Endothelial cell of umbilical vein (primary cell): ENCODE measurements at regions not wholly inside any gene's neighbourhood (a gene's known extent, or its start where the extent isn't known, plus 50 kb on each side); places are given as distances from the start of the nearest gene placed in this dataset.

ENCODE experiments used
- BruUV-seq: library from RNA; stranded (reverse); fragments of 400-500 nt; replicated peaks from 2 replicates; lab custom pipeline; 2021; lab: Mats Ljungman, UMichigan
- CTCF ChIA-PET: fragments of 300-600, 350-600 bp; sonication (Branson Sonifier 250); formaldehyde crosslinking; loops from one replicate; lab custom pipeline; 2021; ENCODE audit warnings: antibody characterized with exemption, inconsistent platforms; lab: Charles Lee
- POLR2A ChIA-PET: fragments of 300-600, 350-600 bp; sonication (Branson Sonifier 250); formaldehyde crosslinking; loops from one replicate; lab custom pipeline; 2021; ENCODE audit warnings: antibody characterized with exemption, inconsistent platforms; lab: Charles Lee
- DNase-seq: peaks from one replicate; pipeline ENCODE4 v3.0.0-alpha.2; 2011; ENCODE audit warnings: low read depth, low spot score
- FAIRE-seq: peaks from 2 replicates; lab custom pipeline; 2011; peaks lifted over from hg19 to GRCh38; lab: Jason Lieb, UNC
- H2AFZ ChIP-seq: 2 replicates; pipeline ENCODE4 v1.6.0; 2012; ENCODE audit warnings: low read depth, low read length, control low read depth, inconsistent platforms
- H3K27ac ChIP-seq: 2 replicates; pipeline ENCODE4 v1.5.1; 2011; ENCODE audit warnings: low read depth, mild to moderate bottlenecking, control low read depth, low read length, moderate library complexity; ENCODE audit not compliant: insufficient read depth
- H3K27me3 ChIP-seq, 2 experiments: 2 replicates each; pipeline versions ENCODE4 v1.6.0 to v1.6.1; 2011; ENCODE audit warnings: low read length in 2 of 2, mixed read lengths in 1 of 2; ENCODE audit not compliant: control insufficient read depth in 2 of 2, insufficient read depth in 2 of 2
- H3K36me3 ChIP-seq, 2 experiments: 2 replicates in 1 of 2; 3 replicates in 1 of 2; pipeline ENCODE4 v1.5.1; 2011; ENCODE audit warnings: low read length in 2 of 2, mild to moderate bottlenecking in 1 of 2, moderate library complexity in 1 of 2; ENCODE audit not compliant: control insufficient read depth in 2 of 2, insufficient read depth in 2 of 2; ENCODE audit errors: extremely low read depth in 1 of 2
- H3K4me1 ChIP-seq: 3 replicates; pipeline ENCODE4 v1.5.1; 2011; ENCODE audit warnings: mild to moderate bottlenecking, low read length; ENCODE audit not compliant: control insufficient read depth, insufficient read depth; ENCODE audit errors: extremely low read depth
- H3K4me2 ChIP-seq: 2 replicates; pipeline ENCODE4 v1.6.1; 2011; ENCODE audit warnings: low read length, control low read depth, mixed read lengths; ENCODE audit not compliant: insufficient read depth
- H3K4me3 ChIP-seq, 3 experiments: fragments of 200-600 bp in 1 of 3; sonication (generic), shearing (Covaris generic) in 1 of 3; replicated peaks in 1 of 3; 2 replicates each; pipeline ENCODE4 v1.5.1; 2011 to 2016; ENCODE audit warnings: control low read depth in 3 of 3, low read length in 3 of 3, mild to moderate bottlenecking in 2 of 3, inconsistent platforms in 1 of 3, low read depth in 1 of 3, moderate library complexity in 1 of 3; ENCODE audit not compliant: insufficient read depth in 1 of 3
- H3K79me2 ChIP-seq: 2 replicates; pipeline ENCODE4 v1.6.0; 2012; ENCODE audit warnings: low read length, inconsistent platforms; ENCODE audit not compliant: control insufficient read depth, insufficient read depth
- H3K9ac ChIP-seq: replicated peaks from 2 replicates; pipeline ENCODE3; 2011; ENCODE audit warnings: low read length, control low read depth; ENCODE audit not compliant: insufficient read depth; ENCODE audit errors: extremely low read depth
- H3K9me1 ChIP-seq: replicated peaks from 3 replicates; pipeline ENCODE4 v1.6.0; 2011; ENCODE audit warnings: mild to moderate bottlenecking, low read length; ENCODE audit not compliant: control insufficient read depth, insufficient read depth; ENCODE audit errors: extremely low read depth
- H3K9me3 ChIP-seq: replicated peaks from 2 replicates; pipeline ENCODE4 v1.5.1; 2012; ENCODE audit warnings: low read length, inconsistent platforms; ENCODE audit not compliant: control insufficient read depth, insufficient read depth
- H4K20me1 ChIP-seq: replicated peaks from 2 replicates; pipeline ENCODE3; 2011; ENCODE audit warnings: mild to moderate bottlenecking, low read length; ENCODE audit not compliant: control insufficient read depth, insufficient read depth; ENCODE audit errors: extremely low read depth
- EZH2 ChIP-seq: IDR thresholded peaks from 2 replicates; pipeline ENCODE4 v1.6.1; 2012; ENCODE audit warnings: borderline replicate concordance, low read depth, mild to moderate bottlenecking, moderate library complexity, low read length, inconsistent platforms; ENCODE audit not compliant: severe bottlenecking
- FOS ChIP-seq: IDR thresholded peaks from 2 replicates; pipeline ENCODE4 v1.6.1; 2011; ENCODE audit warnings: mild to moderate bottlenecking, low read length, moderate library complexity, borderline replicate concordance; ENCODE audit not compliant: insufficient read depth
- GATA2 ChIP-seq: IDR thresholded peaks from 2 replicates; pipeline ENCODE4 v1.7.0; 2011; ENCODE audit warnings: low read depth, mild to moderate bottlenecking, moderate library complexity, mixed read lengths, low read length; ENCODE audit not compliant: insufficient read length, insufficient read depth
- JUN ChIP-seq: IDR thresholded peaks from 2 replicates; pipeline ENCODE4 v1.6.1; 2011; ENCODE audit warnings: borderline replicate concordance, low read depth; ENCODE audit not compliant: insufficient read length, insufficient read depth
- POLR2A ChIP-seq: IDR thresholded peaks from 2 replicates; pipeline ENCODE4 v1.6.1; 2012; ENCODE audit warnings: low read depth, mild to moderate bottlenecking, control low read depth, low read length
- POLR2AphosphoS5 ChIP-seq: IDR thresholded peaks from 2 replicates; pipeline ENCODE4 v1.6.1; 2012; ENCODE audit warnings: low read depth, mild to moderate bottlenecking, control low read depth, low read length, moderate library complexity; ENCODE audit not compliant: insufficient read depth
- dilution Hi-C: fragments of 300-500 bp; cut with MboI; formaldehyde crosslinking; loops from one replicate; pipeline ENCODE4 v1.15.0; 2019; ENCODE audit warnings: low sequenced_read_pairs; ENCODE audit not compliant: extremely low pct_ligation_motif_present
- intact Hi-C: fragments of 100-400 bp; cut with micrococcal nuclease; formaldehyde crosslinking; loops from one replicate; pipeline ENCODE4 v1.10.0; 2022
- TF ChIP-seq, protein P1 (sequence below), 2 donors: IDR thresholded peaks; 1 replicate in 1 of 2; 2 replicates in 1 of 2; pipeline ENCODE4 v1.5.1; 2011; ENCODE audit warnings: low read length in 2 of 2, mild to moderate bottlenecking in 2 of 2, moderate library complexity in 2 of 2, control low read depth in 1 of 2, inconsistent platforms in 1 of 2, low read depth in 1 of 2; ENCODE audit not compliant: insufficient read depth in 1 of 2; ENCODE audit errors: extremely low read depth in 1 of 2
- TF ChIP-seq, protein P2 (sequence below): IDR thresholded peaks from 2 replicates; pipeline ENCODE4 v1.6.1; 2011; ENCODE audit not compliant: insufficient read depth, insufficient read length

DNA sequence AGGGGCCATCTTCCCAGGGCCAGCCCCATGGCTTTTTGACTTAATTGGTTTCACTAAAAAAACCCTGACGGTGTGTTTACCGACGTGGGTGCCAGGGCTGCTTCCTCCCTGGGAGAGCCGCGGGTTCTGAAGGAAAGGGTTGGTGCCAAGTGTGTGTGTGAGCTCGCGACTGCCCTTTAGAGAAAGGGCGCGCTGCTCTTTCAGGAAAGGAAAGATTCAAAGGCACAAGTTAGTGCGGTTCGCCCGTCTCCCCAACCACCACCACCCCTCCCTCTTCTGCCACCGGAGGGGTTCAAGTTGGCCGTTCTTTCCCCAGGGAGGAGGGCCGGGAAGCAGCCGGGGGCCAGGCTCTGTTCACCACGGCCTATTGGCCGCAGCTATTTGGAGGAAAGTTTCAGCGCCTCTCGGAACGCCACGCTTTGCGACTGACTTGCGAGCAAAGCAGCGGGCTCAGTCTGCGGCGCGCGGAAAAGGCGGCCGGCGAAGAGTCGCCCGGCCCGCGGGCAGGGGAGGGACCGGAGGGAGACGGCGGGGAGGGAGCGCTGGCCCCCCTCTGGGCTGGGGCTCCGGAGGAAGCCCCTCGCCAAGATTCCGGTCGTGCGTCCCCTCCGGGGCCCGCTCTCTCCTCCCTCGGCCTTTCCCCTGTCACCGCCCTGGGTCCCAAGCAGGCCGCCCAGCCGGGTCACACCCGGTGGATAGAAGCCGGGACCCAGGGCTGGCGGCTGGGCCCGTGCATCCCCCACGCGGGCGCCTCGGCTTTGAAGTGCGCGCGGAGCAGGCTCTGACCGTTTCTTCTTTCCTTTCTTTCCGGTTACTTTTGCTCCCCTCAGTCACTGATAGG lies 165.9 kb upstream of the PPP1R3A start:
- ChIA-PET CTCF (interaction anchor here (0.7 to 6.9 kb wide), 6 partner anchors 269 to 1766 kb away, joined by 3 to 104 read pairs (median 6); no protein-coding TSS in a partner anchor), POLR2A (no interaction called here)

DNA sequence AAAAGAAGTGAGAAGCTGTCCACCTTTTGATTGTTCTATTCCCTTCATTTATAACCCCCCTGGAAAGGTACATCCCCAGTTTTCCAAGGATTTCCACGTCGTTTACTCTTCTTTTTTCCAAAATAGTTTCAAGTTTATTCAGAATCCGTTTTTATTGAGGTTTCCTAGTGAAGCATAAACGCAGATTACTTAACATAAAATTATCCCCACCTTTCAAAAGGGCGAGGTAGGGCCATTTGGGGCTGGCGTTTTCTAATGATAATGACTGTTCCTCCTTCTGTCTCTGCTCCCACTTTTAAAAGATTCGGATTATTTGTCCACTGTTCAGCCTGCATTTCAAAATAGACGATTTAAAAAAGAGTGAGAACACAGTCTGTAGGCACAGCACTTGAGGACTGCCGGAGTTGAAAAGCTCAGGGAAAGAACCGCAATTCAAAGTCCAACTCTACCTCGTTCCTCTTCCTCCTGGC lies 165.2 kb upstream of the PPP1R3A start:
- no peak for FAIRE-seq
- peaks cover 33% of the 10 kb centered on the region for H3K4me1 ChIP-seq
- no peaks in the 10 kb centered on the region for H3K9me1 ChIP-seq
- H3K79me2 ChIP-seq, result no peaks in the 10 kb centered on the region
- no peak overlapping the region for H3K4me3 ChIP-seq
- no peak overlapping the region for H2AFZ ChIP-seq
- peak; percentile 24 for DNase-seq
- BruUV-seq, result no TSS peak
- ChIA-PET POLR2A (no interaction called here), CTCF (interaction anchor here (0.7 to 6.9 kb wide), 6 partner anchors 270 to 1766 kb away, joined by 3 to 104 read pairs (median 52); no protein-coding TSS in a partner anchor)
- peak overlapping the region; percentile 95 for H3K4me2 ChIP-seq
- intact Hi-C loops, result loop anchor here (1.0 to 5.0 kb wide), 4 partner anchors 312 to 1829 kb away; partner anchors contain the start of gene MDFIC
- H3K27me3 ChIP-seq, result peaks cover 70 to 81% of the 10 kb centered on the region in 2 experiments
- TF ChIP-seq POLR2A (no peak), FOS (no peak), EZH2 (peak; percentile 71), POLR2AphosphoS5 (no peak), JUN (no peak), GATA2 (no peak)
- TF ChIP-seq, protein P1, sequence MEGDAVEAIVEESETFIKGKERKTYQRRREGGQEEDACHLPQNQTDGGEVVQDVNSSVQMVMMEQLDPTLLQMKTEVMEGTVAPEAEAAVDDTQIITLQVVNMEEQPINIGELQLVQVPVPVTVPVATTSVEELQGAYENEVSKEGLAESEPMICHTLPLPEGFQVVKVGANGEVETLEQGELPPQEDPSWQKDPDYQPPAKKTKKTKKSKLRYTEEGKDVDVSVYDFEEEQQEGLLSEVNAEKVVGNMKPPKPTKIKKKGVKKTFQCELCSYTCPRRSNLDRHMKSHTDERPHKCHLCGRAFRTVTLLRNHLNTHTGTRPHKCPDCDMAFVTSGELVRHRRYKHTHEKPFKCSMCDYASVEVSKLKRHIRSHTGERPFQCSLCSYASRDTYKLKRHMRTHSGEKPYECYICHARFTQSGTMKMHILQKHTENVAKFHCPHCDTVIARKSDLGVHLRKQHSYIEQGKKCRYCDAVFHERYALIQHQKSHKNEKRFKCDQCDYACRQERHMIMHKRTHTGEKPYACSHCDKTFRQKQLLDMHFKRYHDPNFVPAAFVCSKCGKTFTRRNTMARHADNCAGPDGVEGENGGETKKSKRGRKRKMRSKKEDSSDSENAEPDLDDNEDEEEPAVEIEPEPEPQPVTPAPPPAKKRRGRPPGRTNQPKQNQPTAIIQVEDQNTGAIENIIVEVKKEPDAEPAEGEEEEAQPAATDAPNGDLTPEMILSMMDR (IDR thresholded peaks at IDR 0.05; ENCODE audit: extremely low read depth in 1 of 2, insufficient read depth in 1 of 2, low read depth in 1 of 2, low read length in 2 of 2), result no peak
- TF ChIP-seq, protein P2, sequence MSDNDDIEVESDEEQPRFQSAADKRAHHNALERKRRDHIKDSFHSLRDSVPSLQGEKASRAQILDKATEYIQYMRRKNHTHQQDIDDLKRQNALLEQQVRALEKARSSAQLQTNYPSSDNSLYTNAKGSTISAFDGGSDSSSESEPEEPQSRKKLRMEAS, result no peak
- dilution Hi-C loops, result no loop called here
- H3K36me3 ChIP-seq, result no peaks in the 10 kb centered on the region
- no peaks in the 10 kb centered on the region for H4K20me1 ChIP-seq
- H3K9me3 ChIP-seq, result no peaks in the 10 kb centered on the region
- H3K9ac ChIP-seq, result no peak overlapping the region
- no peak overlapping the region for H3K27ac ChIP-seq

More for the DNA sequence above, 165.9 kb upstream of the PPP1R3A start:
- peak; percentile 72 for TF ChIP-seq EZH2
- TF ChIP-seq, protein P2, result no peak
- Histone ChIP-seq H3K4me2 (peak overlapping the region; percentile 95), H3K36me3 (no peaks in the 10 kb centered on the region), H3K4me3 (peak overlapping the region; percentile 60 to 82 (median 81)), H3K27ac (no peak overlapping the region), H3K27me3 (peaks cover 66 to 79% of the 10 kb centered on the region in 2 experiments), H3K79me2 (no peaks in the 10 kb centered on the region), H3K9me1 (no peaks in the 10 kb centered on the region), H2AFZ (peak overlapping the region; percentile 99), H3K9ac (peak overlapping the region; percentile 46), H3K4me1 (peaks cover 33% of the 10 kb centered on the region), H3K9me3 (no peaks in the 10 kb centered on the region), H4K20me1 (no peaks in the 10 kb centered on the region)
- BruUV-seq, result no TSS peak
- FAIRE-seq (peak; percentile 59), DNase-seq (peak; percentile 30)
- intact Hi-C loops (loop anchor here (1.0 to 5.0 kb wide), 5 partner anchors 312 to 1829 kb away; partner anchors contain the start of gene MDFIC), dilution Hi-C loops (no loop called here)
